WERI-Rb-1 (cell line): ENCODE measurements at regions not wholly inside any gene's neighbourhood (a gene's known extent, or its start where the extent isn't known, plus 50 kb on each side); places are given as distances from the start of the nearest gene placed in this dataset.

Source experiments
- DNase-seq: peaks from one replicate; pipeline ENCODE4 v3.0.0-alpha.2; 2020
- H3K27ac ChIP-seq: fragments of 250-450 bp; sonication (Bioruptor Pico); 2 replicates; pipeline ENCODE4 v1.5.1; 2020; ENCODE audit warnings: mild to moderate bottlenecking, moderate library complexity
- H3K27me3 ChIP-seq: fragments of 250-450 bp; sonication (Bioruptor Pico); 2 replicates; pipeline ENCODE4 v1.5.1; 2021; ENCODE audit warnings: mild to moderate bottlenecking, low read depth, moderate library complexity; ENCODE audit not compliant: insufficient read depth, severe bottlenecking
- H3K36me3 ChIP-seq: fragments of 250-450 bp; sonication (Bioruptor Pico); 2 replicates; pipeline ENCODE4 v1.5.1; 2020; ENCODE audit warnings: mild to moderate bottlenecking, moderate library complexity
- H3K4me3 ChIP-seq: 2 replicates; pipeline ENCODE4 v1.5.1; 2011; ENCODE audit warnings: low read depth, mild to moderate bottlenecking, control low read depth, low read length
- H3K9me3 ChIP-seq: fragments of 250-450 bp; sonication (Bioruptor Pico); 2 replicates; pipeline ENCODE4 v1.5.1; 2021; ENCODE audit warnings: mild to moderate bottlenecking, moderate library complexity; ENCODE audit not compliant: severe bottlenecking
- CTCF ChIP-seq: IDR thresholded peaks from 2 replicates; pipeline ENCODE4 v1.5.1; 2011; ENCODE audit warnings: low read depth, mild to moderate bottlenecking, control low read depth, inconsistent platforms, low read length

- TF ChIP-seq CTCF = no peak
- Histone ChIP-seq H3K27ac (no peak overlapping the region), H3K4me3 (no peak overlapping the region), H3K36me3 (no peaks in the 10 kb centered on the region), H3K27me3 (no peaks in the 10 kb centered on the region), H3K9me3 (no peaks in the 10 kb centered on the region)
- no peak for DNase-seq
Measured at GRCh38 chr18:73431620-73432019, 563.8 kb upstream of the NETO1 start.

DNA sequence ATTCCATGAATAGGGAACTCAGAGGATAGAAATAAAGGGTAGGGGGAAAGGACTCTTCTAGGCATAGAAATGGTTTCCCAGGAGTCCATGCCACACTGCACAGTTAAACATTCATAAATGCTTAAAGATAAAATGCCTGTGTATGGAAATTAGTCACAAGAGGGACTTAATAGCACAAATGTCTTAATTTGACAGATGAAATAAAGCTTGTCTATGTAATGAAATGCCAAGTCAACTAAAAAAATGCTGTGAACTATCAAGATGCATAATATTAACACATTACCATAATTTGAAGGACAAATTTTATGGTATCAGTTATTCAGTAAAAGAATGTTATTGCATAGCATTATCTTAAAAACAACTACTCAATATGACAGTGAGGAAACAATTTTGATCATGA, 553.2 kb upstream of the NETO1 start:
- TF ChIP-seq CTCF = no peak
- no peak for DNase-seq

GRCh38 chr18:73419531-73419930, 551.7 kb upstream of the NETO1 start:
- no peak for TF ChIP-seq CTCF
- H3K4me3 ChIP-seq = no peak overlapping the region
- H3K9me3 ChIP-seq = no peaks in the 10 kb centered on the region
- H3K36me3 ChIP-seq = no peaks in the 10 kb centered on the region
- no peak for DNase-seq
- H3K27ac ChIP-seq = no peak overlapping the region
- H3K27me3 ChIP-seq = no peaks in the 10 kb centered on the region

More for the DNA sequence above, 553.2 kb upstream of the NETO1 start:
- no peaks in the 10 kb centered on the region for H3K27me3 ChIP-seq
- no peaks in the 10 kb centered on the region for H3K9me3 ChIP-seq
- no peaks in the 10 kb centered on the region for H3K36me3 ChIP-seq
- no peak overlapping the region for H3K4me3 ChIP-seq
- H3K27ac ChIP-seq = no peak overlapping the region

- Histone ChIP-seq H3K36me3 (no peaks in the 10 kb centered on the region), H3K27ac (no peak overlapping the region), H3K9me3 (no peaks in the 10 kb centered on the region), H3K27me3 (no peaks in the 10 kb centered on the region), H3K4me3 (no peak overlapping the region)
- no peak for TF ChIP-seq CTCF
- no peak for DNase-seq
Measured at GRCh38 chr18:73414598-73414997, 546.8 kb upstream of the NETO1 start.

- no peaks in the 10 kb centered on the region for H3K9me3 ChIP-seq
- H3K4me3 ChIP-seq = no peak overlapping the region
- H3K36me3 ChIP-seq = no peaks in the 10 kb centered on the region
- no peaks in the 10 kb centered on the region for H3K27me3 ChIP-seq
- TF ChIP-seq CTCF = no peak
- no peak for DNase-seq
- no peak overlapping the region for H3K27ac ChIP-seq
Measured at GRCh38 chr18:73414069-73414468, 546.3 kb upstream of the NETO1 start.

GRCh38 chr18:73409242-73409641, 541.5 kb upstream of the NETO1 start:
- H3K9me3 ChIP-seq = no peaks in the 10 kb centered on the region
- H3K27me3 ChIP-seq = no peaks in the 10 kb centered on the region
- H3K27ac ChIP-seq = no peak overlapping the region
- H3K36me3 ChIP-seq = no peaks in the 10 kb centered on the region
- H3K4me3 ChIP-seq = no peak overlapping the region
- no peak for TF ChIP-seq CTCF
- DNase-seq = no peak
